ENCODE measurements at regions not wholly inside any gene's neighbourhood (a gene's known extent, or its start where the extent isn't known, plus 50 kb on each side); places are given as distances from the start of the nearest gene placed in this dataset.

DNA sequence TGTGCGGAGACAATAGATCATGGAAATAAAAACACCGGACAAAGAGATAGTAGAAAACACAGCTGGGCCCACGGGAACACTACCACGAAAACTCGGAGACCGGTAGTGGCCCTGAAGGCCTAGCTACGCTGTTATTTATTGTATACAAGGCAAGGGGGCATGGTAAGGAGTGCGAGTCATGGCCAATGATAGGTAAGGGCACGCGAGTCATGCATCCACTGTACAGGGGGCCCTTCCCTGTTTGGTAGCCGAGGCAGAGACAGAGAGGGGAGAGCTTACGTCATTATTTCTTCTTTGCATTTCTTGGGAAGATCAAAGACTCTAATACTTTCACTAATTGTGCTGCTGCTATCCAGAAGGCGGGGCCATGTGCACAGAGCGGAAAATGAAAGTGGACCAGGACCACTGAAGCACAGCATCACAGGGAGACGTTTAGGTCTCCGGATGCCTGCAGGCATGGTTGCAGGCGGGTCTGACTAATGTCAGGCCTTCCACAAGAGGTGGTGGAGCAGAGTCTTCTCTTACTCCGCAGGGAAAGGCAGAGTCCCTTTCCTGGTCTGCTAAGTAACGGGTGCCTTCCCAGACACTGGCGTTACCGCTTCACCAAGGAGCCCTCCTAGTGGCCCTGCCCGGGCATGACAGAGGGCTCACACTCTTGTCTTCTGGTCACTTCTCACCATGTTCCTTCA lies 74.4 kb upstream of the ARL4D start (continued):
- TF ChIP-seq ILK (tag; IDR thresholded peaks at IDR 0.05; ENCODE audit: borderline replicate concordance, low read depth) (no peak), ZNF224 (CRISPR knock-in tag; IDR thresholded peaks at IDR 0.05) (no peak), BCOR (IDR thresholded peaks at IDR 0.05) (no peak), CBFA2T2 (conservative IDR thresholded peaks at IDR 0.05) (no peak), MCM7 (IDR thresholded peaks at IDR 0.05) (no peak)
- TF ChIP-seq, protein P1, sequence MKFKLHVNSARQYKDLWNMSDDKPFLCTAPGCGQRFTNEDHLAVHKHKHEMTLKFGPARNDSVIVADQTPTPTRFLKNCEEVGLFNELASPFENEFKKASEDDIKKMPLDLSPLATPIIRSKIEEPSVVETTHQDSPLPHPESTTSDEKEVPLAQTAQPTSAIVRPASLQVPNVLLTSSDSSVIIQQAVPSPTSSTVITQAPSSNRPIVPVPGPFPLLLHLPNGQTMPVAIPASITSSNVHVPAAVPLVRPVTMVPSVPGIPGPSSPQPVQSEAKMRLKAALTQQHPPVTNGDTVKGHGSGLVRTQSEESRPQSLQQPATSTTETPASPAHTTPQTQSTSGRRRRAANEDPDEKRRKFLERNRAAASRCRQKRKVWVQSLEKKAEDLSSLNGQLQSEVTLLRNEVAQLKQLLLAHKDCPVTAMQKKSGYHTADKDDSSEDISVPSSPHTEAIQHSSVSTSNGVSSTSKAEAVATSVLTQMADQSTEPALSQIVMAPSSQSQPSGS (CRISPR knock-in tag; IDR thresholded peaks at IDR 0.05) = no peak

DNA sequence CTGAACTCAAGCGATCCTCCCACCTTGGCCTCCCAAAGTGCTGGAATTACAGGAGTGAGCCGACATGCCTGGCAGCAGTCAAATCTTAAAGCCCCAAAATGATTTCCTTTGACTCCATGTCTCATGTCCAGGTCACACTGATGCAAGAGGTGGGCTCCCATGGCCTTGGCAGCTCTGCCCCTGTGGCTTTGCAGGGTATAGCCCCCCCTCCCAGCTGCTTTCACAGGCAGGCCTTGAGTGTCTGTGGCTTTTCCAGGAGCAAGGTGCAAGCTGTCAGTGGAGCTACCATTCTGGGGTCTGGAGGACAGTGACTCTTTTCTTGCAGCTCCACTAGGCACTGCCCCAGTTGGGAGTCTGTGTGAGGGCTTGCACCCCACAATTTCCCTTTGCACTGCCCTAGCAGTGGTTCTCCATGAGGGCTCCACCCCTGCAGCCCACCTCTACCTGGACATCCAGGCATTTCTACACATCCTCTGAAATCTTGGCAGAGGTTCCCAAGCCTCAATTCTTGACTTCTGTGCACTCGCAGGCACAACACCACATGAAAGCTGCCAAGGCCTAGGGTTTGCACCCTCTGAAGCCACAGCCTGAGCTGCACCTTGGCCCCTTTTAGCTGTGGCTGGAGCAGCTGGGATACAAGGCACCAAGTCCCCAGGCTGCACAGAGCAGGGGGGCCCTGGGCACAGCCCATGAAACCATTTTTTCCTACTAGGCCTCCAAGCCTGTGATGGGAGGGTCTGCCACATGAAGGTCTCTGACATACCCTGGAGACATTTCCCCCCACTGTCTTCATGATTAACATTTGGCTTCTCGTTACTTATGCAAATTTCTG lies 79.3 kb upstream of the ARL4D start:
- Histone ChIP-seq H3K4me3 (no peak overlapping the region), H4K20me1 (replicated peaks; ENCODE audit: control insufficient read depth, insufficient read depth, low read length) (no peaks in the 10 kb centered on the region), H3K9ac (ENCODE audit: insufficient read depth in 1 of 2, low read depth in 2 of 2, low read length in 2 of 2) (no peak overlapping the region), H3K4me1 (replicated peaks in 1 of 2; ENCODE audit: control insufficient read depth in 2 of 2, insufficient read depth in 2 of 2, low read length in 2 of 2) (peaks cover 2 to 12% of the 10 kb centered on the region in 2 experiments; a peak in 4 of 5 replicates), H3K79me2 (ENCODE audit: control insufficient read depth, insufficient read depth, low read length) (no peaks in the 10 kb centered on the region), H3K9me3 (replicated peaks; ENCODE audit: control insufficient read depth, insufficient read depth, low read depth, low read length) (peaks cover 7% of the 10 kb centered on the region), H3K27ac (ENCODE audit: extremely low read depth, low read depth, low read length) (no peak overlapping the region), H3K27me3 (ENCODE audit: control insufficient read depth in 2 of 2, insufficient read depth in 2 of 2, low read length in 2 of 2) (no peaks in the 10 kb centered on the region), H2AFZ (ENCODE audit: low read depth, low read length) (no peak overlapping the region), H3K4me2 (ENCODE audit: insufficient read depth, low read length) (no peak overlapping the region), H3K36me3 (ENCODE audit: control insufficient read depth, insufficient read depth, low read length) (no peaks in the 10 kb centered on the region), H3K9me1 (ENCODE audit: control insufficient read depth, insufficient read depth, low read length) (no peaks in the 10 kb centered on the region)
- CTCF ChIA-PET (ENCODE audit: low intra/inter-chr PET ratio) = no interaction called here
- FAIRE-seq (no peak), DNase-seq (ENCODE audit: extremely low read depth in 1 of 4, low spot score in 3 of 4) (no peak), ATAC-seq (no peak)
- POLR2A ChIA-PET = interaction anchor here (1.2 kb wide), 1 partner anchor 128 kb away, joined by 4 read pairs; no protein-coding TSS in a partner anchor
- WGBS (ENCODE audit: insufficient coverage, low coverage, missing lambda C conversion rate) = 60% methylated on average over 4 of the region's 4 CpGs
- intact Hi-C loops (cut with micrococcal nuclease) (no loop called here), in situ Hi-C loops (cut with MboI) (loop anchor here (5.0 to 10.0 kb wide), 3 partner anchors 97 to 305 kb away; no protein-coding TSS in a partner anchor)
- no TSS peak for BruUV-seq (replicated peaks)
- TF ChIP-seq DIDO1 (tag; IDR thresholded peaks at IDR 0.05; ENCODE audit: low read depth) (no peak), CBX1 (IDR thresholded peaks at IDR 0.05; ENCODE audit: low read depth) (peak; percentile 67; the same call in 1 of the 2 replicates), MEF2A (IDR thresholded peaks at IDR 0.05; ENCODE audit: control insufficient read depth, low read depth, low read length) (no peak), CBX3 (IDR thresholded peaks at IDR 0.05; ENCODE audit: borderline replicate concordance in 1 of 2, low read length in 2 of 2) (peak in 1 of 2 experiments; percentile 97; a peak in 2 of 3 replicates), HLTF (IDR thresholded peaks at IDR 0.05) (0 out of 2 replicates have a peak, but pooled peaks have one; percentile 29), XRCC3 (IDR thresholded peaks at IDR 0.05) (peak; percentile 63; the same call in 1 of the 2 replicates), BHLHE40 (IDR thresholded peaks at IDR 0.05; ENCODE audit: low read length) (no peak), TRIM24 (IDR thresholded peaks at IDR 0.05) (peak in 1 of 2 experiments; percentile 48; a peak in 2 of 4 replicates), ZNF134 (CRISPR knock-in tag; conservative IDR thresholded peaks at IDR 0.05) (no peak), NFIC (IDR thresholded peaks at IDR 0.05) (peak; percentile 10; the same call in 1 of the 2 replicates), HNRNPK (IDR thresholded peaks at IDR 0.05; ENCODE audit: low read depth, low read length, poor library complexity, severe bottlenecking) (no peak), MBD2 (IDR thresholded peaks at IDR 0.05; ENCODE audit: borderline replicate concordance, low read depth) (no peak), PRPF4 (IDR thresholded peaks at IDR 0.05; ENCODE audit: insufficient read depth, low read depth, low read length, poor library complexity, severe bottlenecking) (no peak), CBX5 (IDR thresholded peaks at IDR 0.05; ENCODE audit: borderline replicate concordance, low read depth) (peak; percentile 88)
